HepG2 (cell line): ENCODE measurements at regions not wholly inside any gene's neighbourhood (a gene's known extent, or its start where the extent isn't known, plus 50 kb on each side); places are given as distances from the start of the nearest gene placed in this dataset.

Source experiments
- ATAC-seq: fragments of 200-7000 bp; cut with Tn5 transposase; 3 replicates; pipeline ENCODE4 v1.9.1; 2020; ENCODE audit warnings: mild to moderate bottlenecking, moderate library complexity
- BruUV-seq: library from RNA; stranded (reverse); fragments of 400-500 nt; replicated peaks from 2 replicates; lab custom pipeline; 2021; lab: Mats Ljungman, UMichigan
- CTCF ChIA-PET: fragments of 300-600 bp; formaldehyde crosslinking; extraction: SDS; loops from one replicate; lab custom pipeline; 2021; ENCODE audit warnings: low total read pairs, inconsistent platforms, low intra/inter-chr PET ratio; lab: Yijun Ruan, JAX
- POLR2A ChIA-PET: fragments of 350-600 bp; sonication (Branson Sonifier 250); formaldehyde crosslinking; loops from one replicate; lab custom pipeline; 2020; ENCODE audit warnings: antibody characterized with exemption, inconsistent platforms; lab: Yijun Ruan, JAX
- DNase-seq: peaks from one replicate; pipeline ENCODE4 v3.0.0-alpha.2; 2015; ENCODE audit warnings: low spot score
- FAIRE-seq: peaks from 3 replicates; lab custom pipeline; 2011; peaks lifted over from hg19 to GRCh38; lab: Jason Lieb, UNC
- H2AFZ ChIP-seq: one replicate; pipeline ENCODE4 v1.6.1; 2011; ENCODE audit warnings: low read length, inconsistent platforms
- H3K27ac ChIP-seq: fragments of 300-600 bp; 3 replicates; pipeline ENCODE4 v1.8.0; 2011; ENCODE audit warnings: mixed run types, mild to moderate bottlenecking, mixed read lengths, low read length, inconsistent platforms; ENCODE audit not compliant: insufficient read depth; ENCODE audit errors: extremely low read length
- H3K27me3 ChIP-seq, 2 experiments: fragments of 200-600 bp in 1 of 2; 2 replicates in 1 of 2; 3 replicates in 1 of 2; pipeline versions ENCODE4 v1.6.0 to v1.8.0; 2011; ENCODE audit warnings: low read length in 2 of 2, mild to moderate bottlenecking in 2 of 2, moderate library complexity in 2 of 2, inconsistent platforms in 1 of 2; ENCODE audit not compliant: insufficient read depth in 2 of 2, control insufficient read depth in 1 of 2
- H3K36me3 ChIP-seq, 2 experiments: fragments of 200-600 bp in 1 of 2; replicated peaks in 1 of 2; 2 replicates in 1 of 2; 3 replicates in 1 of 2; pipeline versions ENCODE4 v1.5.1 to v1.8.0; 2011; ENCODE audit warnings: low read length in 2 of 2, inconsistent platforms in 1 of 2; ENCODE audit not compliant: insufficient read depth in 2 of 2, control insufficient read depth in 1 of 2
- H3K4me1 ChIP-seq: 2 replicates; pipeline ENCODE4 v1.5.1; 2012; ENCODE audit warnings: low read length, inconsistent platforms; ENCODE audit not compliant: insufficient read depth
- H3K4me2 ChIP-seq: 2 replicates; pipeline ENCODE4 v1.6.0; 2011; ENCODE audit warnings: low read depth, low read length, inconsistent platforms
- H3K4me3 ChIP-seq, 3 experiments: fragments of 200-600 bp in 1 of 3; sonication (generic), shearing (Covaris generic) in 1 of 3; replicated peaks in 1 of 3; 2 replicates each; pipeline ENCODE4 v1.5.1; 2011 to 2016; ENCODE audit warnings: low read length in 3 of 3, inconsistent platforms in 2 of 3, low read depth in 2 of 3, mild to moderate bottlenecking in 2 of 3, control low read depth in 1 of 3, mixed read lengths in 1 of 3; ENCODE audit not compliant: insufficient read depth in 1 of 3
- H3K79me2 ChIP-seq: one replicate; pipeline ENCODE4 v1.6.1; 2011; ENCODE audit warnings: low read length, inconsistent platforms; ENCODE audit not compliant: insufficient read depth
- H3K9ac ChIP-seq: 2 replicates; pipeline ENCODE4 v1.6.0; 2011; ENCODE audit warnings: mild to moderate bottlenecking, low read depth, low read length, inconsistent platforms; ENCODE audit not compliant: insufficient read depth
- H3K9me3 ChIP-seq: 2 replicates; pipeline ENCODE4 v1.5.1; 2012; ENCODE audit warnings: mild to moderate bottlenecking, low read length
- H4K20me1 ChIP-seq: 2 replicates; pipeline ENCODE4 v1.6.0; 2011; ENCODE audit warnings: inconsistent platforms, mild to moderate bottlenecking, low read length, moderate library complexity; ENCODE audit not compliant: insufficient read depth
- CTCF ChIP-seq: sonication (generic); formaldehyde crosslinking; IDR thresholded peaks from 2 replicates; pipeline ENCODE4 v1.5.0; 2020; ENCODE audit warnings: mild to moderate bottlenecking, missing genetic modification reagents, moderate library complexity
- DR1 ChIP-seq: sonication (generic); formaldehyde crosslinking; IDR thresholded peaks from 2 replicates; pipeline ENCODE4 v1.8.0; 2021; ENCODE audit warnings: mild to moderate bottlenecking, missing genetic modification reagents, inconsistent platforms
- FOXA3 ChIP-seq: IDR thresholded peaks from 2 replicates; pipeline ENCODE4 v1.6.1; 2016; ENCODE audit warnings: missing genetic modification reagents, missing compliant biosample characterization
- JUN ChIP-seq: sonication (generic); formaldehyde crosslinking; IDR thresholded peaks from 2 replicates; pipeline ENCODE4 v1.4.0; 2020; ENCODE audit warnings: mild to moderate bottlenecking, missing genetic modification reagents
- MZF1 ChIP-seq: sonication (generic); formaldehyde crosslinking; IDR thresholded peaks from 2 replicates; pipeline ENCODE4 v1.8.1; 2023; ENCODE audit warnings: mild to moderate bottlenecking, missing genetic modification reagents, borderline replicate concordance
- NBN ChIP-seq: fragments of 450-650 bp; conservative IDR thresholded peaks from 2 replicates; pipeline ENCODE4 v1.6.1; 2017
- SMYD3 ChIP-seq: sonication (generic); formaldehyde crosslinking; IDR thresholded peaks from 2 replicates; pipeline ENCODE4 v1.8.1; 2023; ENCODE audit warnings: mild to moderate bottlenecking, missing genetic modification reagents
- STAG1 ChIP-seq: sonication (generic); formaldehyde crosslinking; IDR thresholded peaks from 2 replicates; pipeline ENCODE4 v1.4.0; 2020; ENCODE audit warnings: missing genetic modification reagents
- ZNF225 ChIP-seq: sonication (generic); formaldehyde crosslinking; IDR thresholded peaks from 2 replicates; pipeline ENCODE4 v1.4.0; 2020; ENCODE audit warnings: mild to moderate bottlenecking, missing genetic modification reagents
- ZNF235 ChIP-seq: sonication (generic); formaldehyde crosslinking; IDR thresholded peaks from 2 replicates; pipeline ENCODE4 v1.8.1; 2023; ENCODE audit warnings: mild to moderate bottlenecking, missing genetic modification reagents, borderline replicate concordance
- WGBS: methylation state at CpG from one replicate; pipeline ENCODE4 v1.1.6; 2017; ENCODE audit warnings: low lambda C conversion rate; 5-methylcytosine and 5-hydroxymethylcytosine counted together
- in situ Hi-C: cut with HindIII; loops from 2 replicates; pipeline ENCODE4 v1.10.0; 2017; ENCODE audit warnings: low pct_unique_long_range_greater_than_20kb; ENCODE audit not compliant: extremely low pct_ligation_motif_present
- intact Hi-C: fragments of 100-400 bp; cut with micrococcal nuclease; formaldehyde crosslinking; loops from one replicate; pipeline ENCODE4 v1.10.0; 2022; ENCODE audit not compliant: unreplicated experiment
- TF ChIP-seq, protein P1 (sequence below): sonication (generic); formaldehyde crosslinking; IDR thresholded peaks from 2 replicates; pipeline ENCODE4 v1.8.0; 2022; ENCODE audit warnings: mild to moderate bottlenecking, missing genetic modification reagents; ENCODE audit not compliant: insufficient replicate concordance

- no peak overlapping the region for H3K9ac ChIP-seq
- CTCF ChIA-PET, result interaction anchor here (1.0 kb wide), 1 partner anchor 182 kb away, joined by 3 read pairs; no protein-coding TSS in a partner anchor
- H4K20me1 ChIP-seq, result no peaks in the 10 kb centered on the region
- no peak overlapping the region for H2AFZ ChIP-seq
- 45% methylated on average over 1 of the region's 1 CpG for WGBS
- no peak overlapping the region for H3K4me2 ChIP-seq
- POLR2A ChIA-PET, result no interaction called here
- BruUV-seq, result no TSS peak
- no peaks in the 10 kb centered on the region for H3K36me3 ChIP-seq
- no peaks in the 10 kb centered on the region for H3K27me3 ChIP-seq
- H3K9me3 ChIP-seq, result no peaks in the 10 kb centered on the region
- FAIRE-seq (no peak), DNase-seq (no peak), ATAC-seq (no peak)
- H3K4me1 ChIP-seq, result no peaks in the 10 kb centered on the region
- in situ Hi-C loops (loop anchor here (25.0 kb wide), 1 partner anchor 188 kb away; no protein-coding TSS in a partner anchor), intact Hi-C loops (loop anchor here (1.0 kb wide), 1 partner anchor 182 kb away; no protein-coding TSS in a partner anchor)
- H3K27ac ChIP-seq, result no peak overlapping the region
- H3K79me2 ChIP-seq, result no peaks in the 10 kb centered on the region
- TF ChIP-seq SMYD3 (CRISPR knock-in tag), result no peak
- no peak for TF ChIP-seq DR1 (CRISPR knock-in tag)
- no peak for TF ChIP-seq ZNF235 (CRISPR knock-in tag)
- TF ChIP-seq STAG1 (CRISPR knock-in tag), result peak; percentile 47
- TF ChIP-seq CTCF, result 0 out of 2 replicates have a peak, but pooled peaks have one; percentile 7
- H3K4me3 ChIP-seq, result no peak overlapping the region
Measured at GRCh38 chr4:42750091-42750490, 93.2 kb upstream of the ATP8A1 start.

- no peaks in the 10 kb centered on the region for H3K27me3 ChIP-seq
- intact Hi-C loops, result no loop called here
- in situ Hi-C loops, result no loop called here
- no peak overlapping the region for H3K4me3 ChIP-seq
- no peaks in the 10 kb centered on the region for H4K20me1 ChIP-seq
- H3K4me2 ChIP-seq, result no peak overlapping the region
- no peaks in the 10 kb centered on the region for H3K36me3 ChIP-seq
- no peak overlapping the region for H3K27ac ChIP-seq
- ATAC-seq (no peak), FAIRE-seq (no peak), DNase-seq (no peak)
- ChIA-PET CTCF (no interaction called here), POLR2A (no interaction called here)
- no peaks in the 10 kb centered on the region for H3K9me3 ChIP-seq
- no peak overlapping the region for H2AFZ ChIP-seq
- no peak overlapping the region for H3K9ac ChIP-seq
- 2% methylated on average over 2 of the region's 2 CpGs for WGBS
- H3K4me1 ChIP-seq, result no peaks in the 10 kb centered on the region
- no peaks in the 10 kb centered on the region for H3K79me2 ChIP-seq
- no TSS peak for BruUV-seq
- TF ChIP-seq, protein P1, sequence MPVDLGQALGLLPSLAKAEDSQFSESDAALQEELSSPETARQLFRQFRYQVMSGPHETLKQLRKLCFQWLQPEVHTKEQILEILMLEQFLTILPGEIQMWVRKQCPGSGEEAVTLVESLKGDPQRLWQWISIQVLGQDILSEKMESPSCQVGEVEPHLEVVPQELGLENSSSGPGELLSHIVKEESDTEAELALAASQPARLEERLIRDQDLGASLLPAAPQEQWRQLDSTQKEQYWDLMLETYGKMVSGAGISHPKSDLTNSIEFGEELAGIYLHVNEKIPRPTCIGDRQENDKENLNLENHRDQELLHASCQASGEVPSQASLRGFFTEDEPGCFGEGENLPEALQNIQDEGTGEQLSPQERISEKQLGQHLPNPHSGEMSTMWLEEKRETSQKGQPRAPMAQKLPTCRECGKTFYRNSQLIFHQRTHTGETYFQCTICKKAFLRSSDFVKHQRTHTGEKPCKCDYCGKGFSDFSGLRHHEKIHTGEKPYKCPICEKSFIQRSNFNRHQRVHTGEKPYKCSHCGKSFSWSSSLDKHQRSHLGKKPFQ (CRISPR knock-in tag), result no peak
- TF ChIP-seq NBN (no peak), JUN (CRISPR knock-in tag) (no peak), FOXA3 (CRISPR knock-in tag) (no peak), ZNF225 (CRISPR knock-in tag) (no peak), MZF1 (CRISPR knock-in tag) (no peak)
Measured at GRCh38 chr4:42747971-42748370, 91.1 kb upstream of the ATP8A1 start.
